ENCODE measurements at regions not wholly inside any gene's neighbourhood (a gene's known extent, or its start where the extent isn't known, plus 50 kb on each side); places are given as distances from the start of the nearest gene placed in this dataset.

GRCh38 chr2:7353571-7353970, 436.4 kb downstream of the RNF144A start:
- Mint-ChIP-seq H3K27me3 (ENCODE audit: insufficient read depth) (no peaks in the 10 kb centered on the region; the same call in none of the 2 replicates), H3K4me3 (no peak overlapping the region), H3K27ac (no peak overlapping the region), H3K9me3 (peaks cover 55% of the 10 kb centered on the region), H3K36me3 (ENCODE audit: low read depth) (no peaks in the 10 kb centered on the region), H3K4me1 (ENCODE audit: low read depth) (no peaks in the 10 kb centered on the region)
- no peak for DNase-seq
- TF ChIP-seq CTCF (IDR thresholded peaks at IDR 0.05), result no peak

- no peak overlapping the region for H3K27ac Mint-ChIP-seq
- no peak overlapping the region for H3K4me3 Mint-ChIP-seq
- H3K9me3 Mint-ChIP-seq, result peaks cover 53% of the 10 kb centered on the region
- H3K27me3 Mint-ChIP-seq (ENCODE audit: insufficient read depth), result no peaks in the 10 kb centered on the region; the same call in 1 of the 2 replicates
- no peak for TF ChIP-seq CTCF (IDR thresholded peaks at IDR 0.05)
- DNase-seq, result no peak
- H3K4me1 Mint-ChIP-seq (ENCODE audit: low read depth), result no peaks in the 10 kb centered on the region
- no peaks in the 10 kb centered on the region for H3K36me3 Mint-ChIP-seq (ENCODE audit: low read depth)
Observed at GRCh38 chr2:7355781-7356180, 438.6 kb downstream of the RNF144A start.

GRCh38 chr2:7356909-7357584, 439.8 kb downstream of the RNF144A start:
- H3K4me1 Mint-ChIP-seq (ENCODE audit: low read depth), result no peaks in the 10 kb centered on the region
- no peaks in the 10 kb centered on the region for H3K36me3 Mint-ChIP-seq (ENCODE audit: low read depth)
- no peaks in the 10 kb centered on the region; the same call in 1 of the 2 replicates for H3K27me3 Mint-ChIP-seq (ENCODE audit: insufficient read depth)
- no peak overlapping the region for H3K27ac Mint-ChIP-seq
- no peak for TF ChIP-seq CTCF (IDR thresholded peaks at IDR 0.05)
- no peak for DNase-seq
- H3K4me3 Mint-ChIP-seq, result no peak overlapping the region
- peaks cover 55% of the 10 kb centered on the region for H3K9me3 Mint-ChIP-seq

GRCh38 chr2:7357993-7358392, 440.8 kb downstream of the RNF144A start:
- Mint-ChIP-seq H3K27me3 (ENCODE audit: insufficient read depth) (no peaks in the 10 kb centered on the region; the same call in 1 of the 2 replicates), H3K36me3 (ENCODE audit: low read depth) (no peaks in the 10 kb centered on the region)

GRCh38 chr2:7358865-7359447, 441.7 kb downstream of the RNF144A start:
- Mint-ChIP-seq H3K4me3 (no peak overlapping the region), H3K4me1 (ENCODE audit: low read depth) (no peaks in the 10 kb centered on the region), H3K9me3 (peaks cover 48% of the 10 kb centered on the region), H3K27me3 (ENCODE audit: insufficient read depth) (no peaks in the 10 kb centered on the region; the same call in 1 of the 2 replicates), H3K36me3 (ENCODE audit: low read depth) (no peaks in the 10 kb centered on the region), H3K27ac (no peak overlapping the region)
- TF ChIP-seq CTCF (IDR thresholded peaks at IDR 0.05), result no peak
- no peak for DNase-seq

More at GRCh38 chr2:7357993-7358392, 440.8 kb downstream of the RNF144A start:
- no peak for TF ChIP-seq CTCF (IDR thresholded peaks at IDR 0.05)
- no peak for DNase-seq
- Mint-ChIP-seq H3K4me1 (ENCODE audit: low read depth) (no peaks in the 10 kb centered on the region), H3K27ac (no peak overlapping the region), H3K9me3 (peaks cover 48% of the 10 kb centered on the region), H3K4me3 (no peak overlapping the region)

Measured in HFFc6 (cell line).